K562 (cell line): ENCODE measurements at regions not wholly inside any gene's neighbourhood (a gene's known extent, or its start where the extent isn't known, plus 50 kb on each side); places are given as distances from the start of the nearest gene placed in this dataset.

Source experiments
- CHD2 ChIP-seq: IDR thresholded peaks from 2 replicates; pipeline ENCODE4 v1.6.1; 2011; ENCODE audit warnings: low read depth, low read length
- ETV1 ChIP-seq: fragments of 450-650 bp; conservative IDR thresholded peaks from 2 replicates; pipeline ENCODE4 v1.6.1; 2016; ENCODE audit warnings: missing genetic modification characterization, control low read depth, low read depth, missing compliant biosample characterization
- NRF1 ChIP-seq, 2 experiments: fragments of 450-650 bp; IDR thresholded peaks in 1 of 2; conservative IDR thresholded peaks in 1 of 2; 2 replicates each; pipeline ENCODE4 v1.6.1; 2014; ENCODE audit warnings: mild to moderate bottlenecking in 2 of 2
- SAFB2 ChIP-seq: fragments of 200-400 bp; formaldehyde crosslinking; IDR thresholded peaks from 2 replicates; pipeline ENCODE4 v1.6.1; 2018; ENCODE audit warnings: borderline replicate concordance, low read length, low read depth, moderate library complexity; ENCODE audit not compliant: severe bottlenecking
- ZHX1 ChIP-seq: fragments of 150-350 bp; conservative IDR thresholded peaks from 2 replicates; pipeline ENCODE4 v1.6.1; 2014; ENCODE audit warnings: low read length

GRCh38 chr5:67358186-67358585, 161.6 kb upstream of the CD180 start:
- no peak for TF ChIP-seq CHD2
- TF ChIP-seq SAFB2, result no peak
- TF ChIP-seq ZHX1, result no peak
- TF ChIP-seq NRF1 (conservative IDR thresholded peaks at IDR 0.05 in 1 of 2, IDR thresholded peaks at IDR 0.05 in 1 of 2), result no peak
- TF ChIP-seq ETV1, result no peak
